Endothelial cell of umbilical vein (primary cell): ENCODE measurements at regions not wholly inside any gene's neighbourhood (a gene's known extent, or its start where the extent isn't known, plus 50 kb on each side); places are given as distances from the start of the nearest gene placed in this dataset.

Experiments
- BruUV-seq: library from RNA; stranded (reverse); fragments of 400-500 nt; replicated peaks from 2 replicates; lab custom pipeline; 2021; lab: Mats Ljungman, UMichigan
- CTCF ChIA-PET: fragments of 300-600, 350-600 bp; sonication (Branson Sonifier 250); formaldehyde crosslinking; loops from one replicate; lab custom pipeline; 2021; ENCODE audit warnings: antibody characterized with exemption, inconsistent platforms; lab: Charles Lee
- POLR2A ChIA-PET: fragments of 300-600, 350-600 bp; sonication (Branson Sonifier 250); formaldehyde crosslinking; loops from one replicate; lab custom pipeline; 2021; ENCODE audit warnings: antibody characterized with exemption, inconsistent platforms; lab: Charles Lee
- DNase-seq: peaks from one replicate; pipeline ENCODE4 v3.0.0-alpha.2; 2011; ENCODE audit warnings: low read depth, low spot score
- FAIRE-seq: peaks from 2 replicates; lab custom pipeline; 2011; peaks lifted over from hg19 to GRCh38; lab: Jason Lieb, UNC
- H2AFZ ChIP-seq: 2 replicates; pipeline ENCODE4 v1.6.0; 2012; ENCODE audit warnings: low read depth, low read length, control low read depth, inconsistent platforms
- H3K27ac ChIP-seq: 2 replicates; pipeline ENCODE4 v1.5.1; 2011; ENCODE audit warnings: low read depth, mild to moderate bottlenecking, control low read depth, low read length, moderate library complexity; ENCODE audit not compliant: insufficient read depth
- H3K27me3 ChIP-seq, 2 experiments: 2 replicates each; pipeline versions ENCODE4 v1.6.0 to v1.6.1; 2011; ENCODE audit warnings: low read length in 2 of 2, mixed read lengths in 1 of 2; ENCODE audit not compliant: control insufficient read depth in 2 of 2, insufficient read depth in 2 of 2
- H3K36me3 ChIP-seq, 2 experiments: 2 replicates in 1 of 2; 3 replicates in 1 of 2; pipeline ENCODE4 v1.5.1; 2011; ENCODE audit warnings: low read length in 2 of 2, mild to moderate bottlenecking in 1 of 2, moderate library complexity in 1 of 2; ENCODE audit not compliant: control insufficient read depth in 2 of 2, insufficient read depth in 2 of 2; ENCODE audit errors: extremely low read depth in 1 of 2
- H3K4me1 ChIP-seq: 3 replicates; pipeline ENCODE4 v1.5.1; 2011; ENCODE audit warnings: mild to moderate bottlenecking, low read length; ENCODE audit not compliant: control insufficient read depth, insufficient read depth; ENCODE audit errors: extremely low read depth
- H3K4me2 ChIP-seq: 2 replicates; pipeline ENCODE4 v1.6.1; 2011; ENCODE audit warnings: low read length, control low read depth, mixed read lengths; ENCODE audit not compliant: insufficient read depth
- H3K4me3 ChIP-seq, 3 experiments: fragments of 200-600 bp in 1 of 3; sonication (generic), shearing (Covaris generic) in 1 of 3; replicated peaks in 1 of 3; 2 replicates each; pipeline ENCODE4 v1.5.1; 2011 to 2016; ENCODE audit warnings: control low read depth in 3 of 3, low read length in 3 of 3, mild to moderate bottlenecking in 2 of 3, inconsistent platforms in 1 of 3, low read depth in 1 of 3, moderate library complexity in 1 of 3; ENCODE audit not compliant: insufficient read depth in 1 of 3
- H3K79me2 ChIP-seq: 2 replicates; pipeline ENCODE4 v1.6.0; 2012; ENCODE audit warnings: low read length, inconsistent platforms; ENCODE audit not compliant: control insufficient read depth, insufficient read depth
- H3K9ac ChIP-seq: replicated peaks from 2 replicates; pipeline ENCODE3; 2011; ENCODE audit warnings: low read length, control low read depth; ENCODE audit not compliant: insufficient read depth; ENCODE audit errors: extremely low read depth
- H3K9me1 ChIP-seq: replicated peaks from 3 replicates; pipeline ENCODE4 v1.6.0; 2011; ENCODE audit warnings: mild to moderate bottlenecking, low read length; ENCODE audit not compliant: control insufficient read depth, insufficient read depth; ENCODE audit errors: extremely low read depth
- H3K9me3 ChIP-seq: replicated peaks from 2 replicates; pipeline ENCODE4 v1.5.1; 2012; ENCODE audit warnings: low read length, inconsistent platforms; ENCODE audit not compliant: control insufficient read depth, insufficient read depth
- H4K20me1 ChIP-seq: replicated peaks from 2 replicates; pipeline ENCODE3; 2011; ENCODE audit warnings: mild to moderate bottlenecking, low read length; ENCODE audit not compliant: control insufficient read depth, insufficient read depth; ENCODE audit errors: extremely low read depth
- CTCF ChIP-seq, 2 donors: IDR thresholded peaks; 1 replicate in 1 of 2; 2 replicates in 1 of 2; pipeline ENCODE4 v1.5.1; 2011; ENCODE audit warnings: low read length in 2 of 2, mild to moderate bottlenecking in 2 of 2, moderate library complexity in 2 of 2, control low read depth in 1 of 2, inconsistent platforms in 1 of 2, low read depth in 1 of 2; ENCODE audit not compliant: insufficient read depth in 1 of 2; ENCODE audit errors: extremely low read depth in 1 of 2
- EZH2 ChIP-seq: IDR thresholded peaks from 2 replicates; pipeline ENCODE4 v1.6.1; 2012; ENCODE audit warnings: borderline replicate concordance, low read depth, mild to moderate bottlenecking, moderate library complexity, low read length, inconsistent platforms; ENCODE audit not compliant: severe bottlenecking
- FOS ChIP-seq: IDR thresholded peaks from 2 replicates; pipeline ENCODE4 v1.6.1; 2011; ENCODE audit warnings: mild to moderate bottlenecking, low read length, moderate library complexity, borderline replicate concordance; ENCODE audit not compliant: insufficient read depth
- GATA2 ChIP-seq: IDR thresholded peaks from 2 replicates; pipeline ENCODE4 v1.7.0; 2011; ENCODE audit warnings: low read depth, mild to moderate bottlenecking, moderate library complexity, mixed read lengths, low read length; ENCODE audit not compliant: insufficient read length, insufficient read depth
- JUN ChIP-seq: IDR thresholded peaks from 2 replicates; pipeline ENCODE4 v1.6.1; 2011; ENCODE audit warnings: borderline replicate concordance, low read depth; ENCODE audit not compliant: insufficient read length, insufficient read depth
- MAX ChIP-seq: IDR thresholded peaks from 2 replicates; pipeline ENCODE4 v1.6.1; 2011; ENCODE audit not compliant: insufficient read depth, insufficient read length
- MYC ChIP-seq: IDR thresholded peaks from one replicate; pipeline ENCODE4 v1.6.1; 2011; ENCODE audit warnings: mild to moderate bottlenecking, low read depth, low read length
- POLR2A ChIP-seq: IDR thresholded peaks from 2 replicates; pipeline ENCODE4 v1.6.1; 2012; ENCODE audit warnings: low read depth, mild to moderate bottlenecking, control low read depth, low read length
- POLR2AphosphoS5 ChIP-seq: IDR thresholded peaks from 2 replicates; pipeline ENCODE4 v1.6.1; 2012; ENCODE audit warnings: low read depth, mild to moderate bottlenecking, control low read depth, low read length, moderate library complexity; ENCODE audit not compliant: insufficient read depth
- dilution Hi-C: fragments of 300-500 bp; cut with MboI; formaldehyde crosslinking; loops from one replicate; pipeline ENCODE4 v1.15.0; 2019; ENCODE audit warnings: low sequenced_read_pairs; ENCODE audit not compliant: extremely low pct_ligation_motif_present
- intact Hi-C: fragments of 100-400 bp; cut with micrococcal nuclease; formaldehyde crosslinking; loops from one replicate; pipeline ENCODE4 v1.10.0; 2022

GRCh38 chr18:28287146-28287545, 110.2 kb upstream of the CDH2 start:
- ChIA-PET CTCF (no interaction called here), POLR2A (no interaction called here)
- no peaks in the 10 kb centered on the region for H3K9me3 ChIP-seq
- no peak overlapping the region for H3K4me2 ChIP-seq
- H2AFZ ChIP-seq = no peak overlapping the region
- H3K36me3 ChIP-seq = no peaks in the 10 kb centered on the region
- no peaks in the 10 kb centered on the region for H3K9me1 ChIP-seq
- no peak overlapping the region for H3K27ac ChIP-seq
- no peaks in the 10 kb centered on the region for H4K20me1 ChIP-seq
- no peak for FAIRE-seq
- H3K27me3 ChIP-seq = no peaks in the 10 kb centered on the region
- dilution Hi-C loops (no loop called here), intact Hi-C loops (no loop called here)
- TF ChIP-seq FOS (no peak), MYC (no peak), GATA2 (no peak), POLR2AphosphoS5 (no peak), CTCF (IDR thresholded peaks at IDR 0.05; ENCODE audit: extremely low read depth in 1 of 2, insufficient read depth in 1 of 2, low read depth in 1 of 2, low read length in 2 of 2) (no peak), JUN (no peak), EZH2 (no peak), MAX (no peak), POLR2A (no peak)
- H3K4me3 ChIP-seq = no peak overlapping the region
- no peak overlapping the region for H3K9ac ChIP-seq
- BruUV-seq = no TSS peak
- no peaks in the 10 kb centered on the region for H3K4me1 ChIP-seq
- H3K79me2 ChIP-seq = no peaks in the 10 kb centered on the region
- DNase-seq = no peak
